ENCODE measurements at regions not wholly inside any gene's neighbourhood (a gene's known extent, or its start where the extent isn't known, plus 50 kb on each side); places are given as distances from the start of the nearest gene placed in this dataset.

GRCh38 chr5:108472237-108472636 lies 90.3 kb upstream of the FBXL17 start:
- TF ChIP-seq CTCF (IDR thresholded peaks at IDR 0.05) (no peak), POLR2A (IDR thresholded peaks at IDR 0.05) (no peak), EP300 (IDR thresholded peaks at IDR 0.05) (no peak), POLR2AphosphoS5 (IDR thresholded peaks at IDR 0.05) (no peak)
